HG03103 (cell line): ENCODE measurements at regions not wholly inside any gene's neighbourhood (a gene's known extent, or its start where the extent isn't known, plus 50 kb on each side); places are given as distances from the start of the nearest gene placed in this dataset.

Source experiments
- ATAC-seq: cut with Tn5 transposase; IDR thresholded peaks from one replicate; pipeline ENCODE4 v1.9.1; 2021; ENCODE audit warnings: low read depth; ENCODE audit not compliant: unreplicated experiment

GRCh38 chr7:155138204-155138603 lies 68.1 kb downstream of the HTR5A start:
- no peak for ATAC-seq

GRCh38 chr7:155141562-155141961 lies 71.4 kb downstream of the HTR5A start:
- no peak for ATAC-seq

- no peak for ATAC-seq
Measured at GRCh38 chr7:155143381-155143780, 73.3 kb downstream of the HTR5A start.

GRCh38 chr7:155144371-155144770 lies 74.2 kb downstream of the HTR5A start:
- no peak for ATAC-seq

GRCh38 chr7:155145477-155146255 lies 75.5 kb downstream of the HTR5A start:
- no peak for ATAC-seq

- no peak for ATAC-seq
Measured at GRCh38 chr7:155147172-155147571, 77.0 kb downstream of the HTR5A start.

GRCh38 chr7:155147624-155148023 lies 77.5 kb downstream of the HTR5A start:
- ATAC-seq, result no peak

- no peak for ATAC-seq
Measured at GRCh38 chr7:155153676-155154075, 83.6 kb downstream of the HTR5A start.

GRCh38 chr7:155154586-155154985 lies 84.5 kb downstream of the HTR5A start:
- no peak for ATAC-seq

GRCh38 chr7:155161690-155162089 lies 91.6 kb downstream of the HTR5A start:
- ATAC-seq, result no peak

- no peak for ATAC-seq
Measured at GRCh38 chr7:155162422-155162821, 92.3 kb downstream of the HTR5A start.

- no peak for ATAC-seq
Measured at GRCh38 chr7:155163696-155164095, 93.6 kb downstream of the HTR5A start.

- no peak for ATAC-seq
Measured at GRCh38 chr7:155164316-155164715, 94.2 kb downstream of the HTR5A start.

- ATAC-seq, result no peak
Measured at GRCh38 chr7:155166108-155166507, 96.0 kb downstream of the HTR5A start.

GRCh38 chr7:155166673-155167370 lies 96.7 kb downstream of the HTR5A start:
- ATAC-seq, result no peak

- no peak for ATAC-seq
Measured at GRCh38 chr7:155167706-155168365, 97.7 kb downstream of the HTR5A start.

- ATAC-seq, result no peak
Measured at GRCh38 chr7:155168597-155169480, 98.7 kb downstream of the HTR5A start.

GRCh38 chr7:155169498-155170065 lies 99.5 kb downstream of the HTR5A start:
- no peak for ATAC-seq

- ATAC-seq, result no peak
Measured at GRCh38 chr7:155170331-155170730, 100.2 kb downstream of the HTR5A start.

GRCh38 chr7:155172141-155172540 lies 102.0 kb downstream of the HTR5A start:
- no peak for ATAC-seq
